ENCODE measurements at regions not wholly inside any gene's neighbourhood (a gene's known extent, or its start where the extent isn't known, plus 50 kb on each side); places are given as distances from the start of the nearest gene placed in this dataset.

DNA sequence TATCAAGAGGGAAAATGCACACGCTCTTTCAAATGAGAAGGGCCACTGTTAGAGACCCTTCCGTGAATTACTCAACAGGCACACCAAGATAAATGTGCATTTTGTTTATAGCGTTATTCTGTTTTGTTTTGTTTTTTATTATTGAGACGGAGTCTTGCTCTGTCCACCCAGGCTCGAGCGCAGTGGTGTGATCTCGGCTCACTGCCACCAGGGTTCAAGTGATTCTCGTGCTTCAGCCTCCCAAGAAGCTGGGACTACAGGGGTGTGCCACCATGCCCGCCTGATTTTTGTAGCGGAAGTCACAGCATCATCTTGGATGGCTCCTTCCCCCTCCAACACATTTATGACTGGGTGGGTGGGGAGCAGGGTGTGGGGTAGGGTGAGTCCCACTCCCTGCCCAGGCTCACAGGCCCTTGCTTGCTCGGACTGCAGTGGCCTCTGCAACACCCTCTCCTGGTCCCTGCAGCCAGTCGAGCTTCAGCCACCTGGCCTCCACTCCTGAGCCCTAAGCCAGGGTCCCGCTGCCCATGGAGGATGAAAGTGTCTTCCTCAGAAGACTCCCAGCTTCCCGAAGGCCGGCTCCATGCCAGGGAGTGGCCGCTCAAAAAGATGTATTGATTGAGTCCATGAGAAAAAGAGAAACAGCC, 68.0 kb downstream of the RTL6 start:
- in situ Hi-C loops (cut with MboI): no loop called here
- Histone ChIP-seq H3K9ac (ENCODE audit: control insufficient read depth, insufficient read depth, low read length) (no peak overlapping the region), H3K4me3 (no peak overlapping the region), H3K4me1 (ENCODE audit: control insufficient read depth, insufficient read depth, low read length) (no peaks in the 10 kb centered on the region), H3K27me3 (replicated peaks in 1 of 2; ENCODE audit: control insufficient read depth in 2 of 2, insufficient read depth in 2 of 2, low read length in 1 of 2) (0 out of 4 replicates have a peak, but pooled peaks cover 0 to 1% of the 10 kb centered on the region in 2 experiments), H3K27ac (ENCODE audit: control insufficient read depth, insufficient read depth) (no peak overlapping the region), H2AFZ (ENCODE audit: control insufficient read depth, low read depth, low read length) (no peak overlapping the region), H3K36me3 (ENCODE audit: control insufficient read depth in 2 of 2, insufficient read depth in 2 of 2, low read length in 1 of 2) (no peaks in the 10 kb centered on the region), H3K4me2 (ENCODE audit: control insufficient read depth, insufficient read depth) (no peak overlapping the region), H3K79me2 (ENCODE audit: control insufficient read depth, insufficient read depth, low read length) (no peaks in the 10 kb centered on the region), H3K9me3 (replicated peaks; ENCODE audit: control insufficient read depth, insufficient read depth, low read length) (no peaks in the 10 kb centered on the region), H4K20me1 (ENCODE audit: control insufficient read depth, insufficient read depth) (no peaks in the 10 kb centered on the region)
- ChIA-PET POLR2A (no interaction called here), CTCF (no interaction called here), RAD21 (ENCODE audit: unreplicated experiment) (no interaction called here), SMC1A (ENCODE audit: uncharacterized antibody, unreplicated experiment) (no interaction called here)
- TF ChIP-seq, protein P1, sequence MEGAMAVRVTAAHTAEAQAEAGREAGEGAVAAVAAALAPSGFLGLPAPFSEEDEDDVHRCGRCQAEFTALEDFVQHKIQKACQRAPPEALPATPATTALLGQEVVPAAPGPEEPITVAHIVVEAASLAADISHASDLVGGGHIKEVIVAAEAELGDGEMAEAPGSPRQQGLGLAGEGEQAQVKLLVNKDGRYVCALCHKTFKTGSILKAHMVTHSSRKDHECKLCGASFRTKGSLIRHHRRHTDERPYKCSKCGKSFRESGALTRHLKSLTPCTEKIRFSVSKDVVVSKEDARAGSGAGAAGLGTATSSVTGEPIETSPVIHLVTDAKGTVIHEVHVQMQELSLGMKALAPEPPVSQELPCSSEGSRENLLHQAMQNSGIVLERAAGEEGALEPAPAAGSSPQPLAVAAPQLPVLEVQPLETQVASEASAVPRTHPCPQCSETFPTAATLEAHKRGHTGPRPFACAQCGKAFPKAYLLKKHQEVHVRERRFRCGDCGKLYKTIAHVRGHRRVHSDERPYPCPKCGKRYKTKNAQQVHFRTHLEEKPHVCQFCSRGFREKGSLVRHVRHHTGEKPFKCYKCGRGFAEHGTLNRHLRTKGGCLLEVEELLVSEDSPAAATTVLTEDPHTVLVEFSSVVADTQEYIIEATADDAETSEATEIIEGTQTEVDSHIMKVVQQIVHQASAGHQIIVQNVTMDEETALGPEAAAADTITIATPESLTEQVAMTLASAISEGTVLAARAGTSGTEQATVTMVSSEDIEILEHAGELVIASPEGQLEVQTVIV (IDR thresholded peaks at IDR 0.05; ENCODE audit: borderline replicate concordance, partially characterized antibody): no peak
- TF ChIP-seq ZBED1 (IDR thresholded peaks at IDR 0.05; ENCODE audit: borderline replicate concordance) (no peak), ZSCAN29 (IDR thresholded peaks at IDR 0.05) (no peak), SP1 (IDR thresholded peaks at IDR 0.05; ENCODE audit: low read depth, low read length) (no peak), SRF (IDR thresholded peaks at IDR 0.05; ENCODE audit: low read depth in 2 of 2, low read length in 2 of 2) (no peak), PAX8 (IDR thresholded peaks at IDR 0.05) (no peak)
- TF ChIP-seq, protein P2, sequence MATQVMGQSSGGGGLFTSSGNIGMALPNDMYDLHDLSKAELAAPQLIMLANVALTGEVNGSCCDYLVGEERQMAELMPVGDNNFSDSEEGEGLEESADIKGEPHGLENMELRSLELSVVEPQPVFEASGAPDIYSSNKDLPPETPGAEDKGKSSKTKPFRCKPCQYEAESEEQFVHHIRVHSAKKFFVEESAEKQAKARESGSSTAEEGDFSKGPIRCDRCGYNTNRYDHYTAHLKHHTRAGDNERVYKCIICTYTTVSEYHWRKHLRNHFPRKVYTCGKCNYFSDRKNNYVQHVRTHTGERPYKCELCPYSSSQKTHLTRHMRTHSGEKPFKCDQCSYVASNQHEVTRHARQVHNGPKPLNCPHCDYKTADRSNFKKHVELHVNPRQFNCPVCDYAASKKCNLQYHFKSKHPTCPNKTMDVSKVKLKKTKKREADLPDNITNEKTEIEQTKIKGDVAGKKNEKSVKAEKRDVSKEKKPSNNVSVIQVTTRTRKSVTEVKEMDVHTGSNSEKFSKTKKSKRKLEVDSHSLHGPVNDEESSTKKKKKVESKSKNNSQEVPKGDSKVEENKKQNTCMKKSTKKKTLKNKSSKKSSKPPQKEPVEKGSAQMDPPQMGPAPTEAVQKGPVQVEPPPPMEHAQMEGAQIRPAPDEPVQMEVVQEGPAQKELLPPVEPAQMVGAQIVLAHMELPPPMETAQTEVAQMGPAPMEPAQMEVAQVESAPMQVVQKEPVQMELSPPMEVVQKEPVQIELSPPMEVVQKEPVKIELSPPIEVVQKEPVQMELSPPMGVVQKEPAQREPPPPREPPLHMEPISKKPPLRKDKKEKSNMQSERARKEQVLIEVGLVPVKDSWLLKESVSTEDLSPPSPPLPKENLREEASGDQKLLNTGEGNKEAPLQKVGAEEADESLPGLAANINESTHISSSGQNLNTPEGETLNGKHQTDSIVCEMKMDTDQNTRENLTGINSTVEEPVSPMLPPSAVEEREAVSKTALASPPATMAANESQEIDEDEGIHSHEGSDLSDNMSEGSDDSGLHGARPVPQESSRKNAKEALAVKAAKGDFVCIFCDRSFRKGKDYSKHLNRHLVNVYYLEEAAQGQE (IDR thresholded peaks at IDR 0.05; ENCODE audit: low read depth, low read length): no peak
- TF ChIP-seq, protein P3, sequence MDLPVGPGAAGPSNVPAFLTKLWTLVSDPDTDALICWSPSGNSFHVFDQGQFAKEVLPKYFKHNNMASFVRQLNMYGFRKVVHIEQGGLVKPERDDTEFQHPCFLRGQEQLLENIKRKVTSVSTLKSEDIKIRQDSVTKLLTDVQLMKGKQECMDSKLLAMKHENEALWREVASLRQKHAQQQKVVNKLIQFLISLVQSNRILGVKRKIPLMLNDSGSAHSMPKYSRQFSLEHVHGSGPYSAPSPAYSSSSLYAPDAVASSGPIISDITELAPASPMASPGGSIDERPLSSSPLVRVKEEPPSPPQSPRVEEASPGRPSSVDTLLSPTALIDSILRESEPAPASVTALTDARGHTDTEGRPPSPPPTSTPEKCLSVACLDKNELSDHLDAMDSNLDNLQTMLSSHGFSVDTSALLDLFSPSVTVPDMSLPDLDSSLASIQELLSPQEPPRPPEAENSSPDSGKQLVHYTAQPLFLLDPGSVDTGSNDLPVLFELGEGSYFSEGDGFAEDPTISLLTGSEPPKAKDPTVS (IDR thresholded peaks at IDR 0.05; ENCODE audit: low read depth, low read length): no peak
- TF ChIP-seq, protein P4, sequence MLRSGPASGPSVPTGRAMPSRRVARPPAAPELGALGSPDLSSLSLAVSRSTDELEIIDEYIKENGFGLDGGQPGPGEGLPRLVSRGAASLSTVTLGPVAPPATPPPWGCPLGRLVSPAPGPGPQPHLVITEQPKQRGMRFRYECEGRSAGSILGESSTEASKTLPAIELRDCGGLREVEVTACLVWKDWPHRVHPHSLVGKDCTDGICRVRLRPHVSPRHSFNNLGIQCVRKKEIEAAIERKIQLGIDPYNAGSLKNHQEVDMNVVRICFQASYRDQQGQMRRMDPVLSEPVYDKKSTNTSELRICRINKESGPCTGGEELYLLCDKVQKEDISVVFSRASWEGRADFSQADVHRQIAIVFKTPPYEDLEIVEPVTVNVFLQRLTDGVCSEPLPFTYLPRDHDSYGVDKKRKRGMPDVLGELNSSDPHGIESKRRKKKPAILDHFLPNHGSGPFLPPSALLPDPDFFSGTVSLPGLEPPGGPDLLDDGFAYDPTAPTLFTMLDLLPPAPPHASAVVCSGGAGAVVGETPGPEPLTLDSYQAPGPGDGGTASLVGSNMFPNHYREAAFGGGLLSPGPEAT (IDR thresholded peaks at IDR 0.05; ENCODE audit: low read depth): no peak
- ATAC-seq (no peak), DNase-seq (ENCODE audit: low read depth, low spot score) (no peak), FAIRE-seq (no peak)
- WGBS (ENCODE audit: insufficient coverage, insufficient replicate concordance, low lambda C conversion rate, missing lambda C conversion rate): 38% methylated on average over 16 of the region's 16 CpGs
- no TSS peak for BruUV-seq (replicated peaks)
- intact Hi-C loops (cut with micrococcal nuclease; ENCODE audit: unreplicated experiment): no loop called here

All from GM12878 (cell line).